DOHH2 (cell line): ENCODE measurements at regions not wholly inside any gene's neighbourhood (a gene's known extent, or its start where the extent isn't known, plus 50 kb on each side); places are given as distances from the start of the nearest gene placed in this dataset.

Experiments used
- CTCF ChIP-seq: fragments of 200-600 bp; sonication (generic); IDR thresholded peaks from one replicate; pipeline ENCODE4 v1.5.1; 2014; ENCODE audit warnings: antibody characterized with exemption, mild to moderate bottlenecking, low read depth, low read length; ENCODE audit not compliant: poor library complexity, severe bottlenecking
- EZH2phosphoT487 ChIP-seq: fragments of 200-600 bp; sonication (generic); IDR thresholded peaks from 2 replicates; pipeline ENCODE4 v1.6.1; 2017; ENCODE audit warnings: borderline replicate concordance, mild to moderate bottlenecking, antibody characterized with exemption, low read length, moderate library complexity, mixed read lengths

- TF ChIP-seq CTCF (no peak), EZH2phosphoT487 (no peak)
Observed at GRCh38 chr1:229148041-229148671, 122.8 kb upstream of the RAB4A start.
